Cardiac fibroblast (primary cell): ENCODE measurements at regions not wholly inside any gene's neighbourhood (a gene's known extent, or its start where the extent isn't known, plus 50 kb on each side); places are given as distances from the start of the nearest gene placed in this dataset.

Experiments
- DNase-seq, 2 donors: peaks; one replicate each; pipeline versions ENCODE4 v3.0.0 to v3.0.0-alpha.2; 2010; ENCODE audit warnings: low read depth in 2 of 2
- H3K4me3 ChIP-seq, 2 donors: replicated peaks in 1 of 2; 1 replicate in 1 of 2; 2 replicates in 1 of 2; pipeline ENCODE4 v1.5.1; 2011; ENCODE audit warnings: low read depth in 2 of 2, low read length in 2 of 2, mild to moderate bottlenecking in 2 of 2, moderate library complexity in 1 of 2
- CTCF ChIP-seq: IDR thresholded peaks from one replicate; pipeline ENCODE4 v1.5.1; 2011; ENCODE audit warnings: low read depth, mild to moderate bottlenecking, low read length, inconsistent platforms

DNA sequence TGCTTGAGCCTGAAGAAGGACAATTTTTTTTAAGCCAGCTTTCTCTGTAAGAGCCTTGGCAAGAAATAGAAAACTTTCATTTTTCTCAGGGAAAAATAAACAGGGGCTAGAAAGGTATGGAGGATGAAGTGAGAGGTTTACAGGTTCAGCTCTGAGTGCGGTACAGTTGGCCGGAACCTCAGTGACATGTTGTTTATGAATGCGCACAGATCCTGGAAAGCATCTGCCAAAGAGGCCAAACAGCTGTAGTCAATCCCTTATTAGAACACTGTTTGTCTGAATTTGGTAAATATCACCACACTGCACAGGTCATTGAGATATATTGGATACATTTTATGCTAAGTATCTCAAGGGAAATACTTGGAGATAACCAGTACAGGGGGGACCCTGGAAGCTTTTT, 561.8 kb upstream of the MDFIC2 start:
- H3K4me3 ChIP-seq = no peak overlapping the region
- TF ChIP-seq CTCF = no peak
- no peak for DNase-seq

DNA sequence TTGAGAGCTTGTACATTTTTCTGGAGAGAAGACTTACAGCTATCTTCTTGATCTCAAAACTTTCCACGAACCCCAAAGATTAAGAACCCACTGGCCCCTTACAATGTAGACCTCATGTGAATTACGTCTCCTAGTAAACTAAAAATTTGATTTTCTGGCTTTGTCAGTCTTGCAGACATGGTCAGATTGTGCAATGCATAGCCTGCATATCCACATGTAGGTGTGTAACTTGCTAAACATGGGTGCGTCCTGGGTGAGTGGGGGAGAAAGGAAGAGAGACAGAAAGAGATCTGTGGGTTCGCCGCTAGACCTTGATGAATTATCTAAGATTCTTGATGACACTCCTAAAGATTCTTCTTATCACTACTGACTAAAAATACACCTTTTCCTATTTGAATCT, 561.2 kb upstream of the MDFIC2 start:
- DNase-seq = no peak
- no peak for TF ChIP-seq CTCF
- no peak overlapping the region for H3K4me3 ChIP-seq

DNA sequence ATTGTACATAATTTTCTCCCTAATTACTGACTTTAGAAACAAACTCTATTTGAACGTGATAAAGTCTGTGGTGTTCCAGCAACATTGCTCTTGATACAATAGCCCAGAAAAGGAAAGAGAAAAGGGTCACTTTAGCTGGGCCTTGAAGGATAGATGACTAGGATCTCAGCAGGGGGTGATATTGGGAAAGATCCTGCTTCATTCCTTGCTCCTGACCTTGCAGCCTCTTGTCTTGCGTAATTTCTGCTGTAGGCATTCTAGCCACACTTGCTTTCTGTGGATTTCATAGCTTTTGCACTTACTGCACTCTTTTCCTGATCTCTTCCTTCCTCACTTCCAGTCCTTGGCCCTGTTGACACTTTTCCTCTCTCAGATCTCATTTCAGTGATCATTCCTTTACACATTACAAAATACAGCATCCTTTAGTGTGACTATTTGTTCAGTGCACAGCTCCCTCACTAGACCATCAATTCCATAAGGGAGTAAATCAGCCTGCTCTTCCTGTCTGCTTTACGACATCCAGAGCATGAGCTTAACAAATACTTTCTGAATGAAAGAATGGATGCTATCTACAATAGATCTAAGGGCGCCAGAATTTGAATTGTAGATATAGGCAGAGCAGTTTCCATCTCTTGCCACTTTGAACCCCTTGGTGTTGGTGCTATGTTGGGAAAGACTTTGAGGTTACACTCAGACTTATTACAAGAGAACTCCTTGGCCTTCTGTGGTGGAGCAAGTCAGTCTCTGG, 559.6 kb upstream of the MDFIC2 start:
- H3K4me3 ChIP-seq = no peak overlapping the region
- TF ChIP-seq CTCF = no peak
- peak; percentile 95 to 96 for DNase-seq

DNA sequence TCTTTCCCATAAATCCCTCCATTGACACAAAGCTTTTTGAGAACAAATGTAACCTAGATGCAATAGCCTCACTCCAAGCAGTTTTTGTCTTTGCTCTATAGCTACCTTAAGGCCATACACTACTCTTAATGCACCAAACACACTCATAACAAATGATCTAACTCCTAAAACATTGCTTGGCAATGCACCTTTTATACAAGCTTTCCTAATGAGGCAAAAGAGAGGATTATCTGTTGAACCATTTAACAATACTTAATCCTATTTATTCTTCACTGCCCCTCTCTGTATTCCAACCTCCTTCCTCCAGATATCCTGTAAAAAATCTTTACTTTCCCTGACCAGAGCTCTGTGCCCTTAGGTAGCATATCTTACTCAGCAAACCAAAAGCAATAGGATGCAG, 558.1 kb upstream of the MDFIC2 start:
- no peak for DNase-seq
- H3K4me3 ChIP-seq = no peak overlapping the region
- no peak for TF ChIP-seq CTCF

GRCh38 chr3:70868561-70868960, 556.1 kb upstream of the MDFIC2 start:
- TF ChIP-seq CTCF = no peak
- no peak for DNase-seq
- no peak overlapping the region for H3K4me3 ChIP-seq

GRCh38 chr3:70863049-70863448, 550.6 kb upstream of the MDFIC2 start:
- DNase-seq = no peak
- no peak for TF ChIP-seq CTCF
- H3K4me3 ChIP-seq = no peak overlapping the region

DNA sequence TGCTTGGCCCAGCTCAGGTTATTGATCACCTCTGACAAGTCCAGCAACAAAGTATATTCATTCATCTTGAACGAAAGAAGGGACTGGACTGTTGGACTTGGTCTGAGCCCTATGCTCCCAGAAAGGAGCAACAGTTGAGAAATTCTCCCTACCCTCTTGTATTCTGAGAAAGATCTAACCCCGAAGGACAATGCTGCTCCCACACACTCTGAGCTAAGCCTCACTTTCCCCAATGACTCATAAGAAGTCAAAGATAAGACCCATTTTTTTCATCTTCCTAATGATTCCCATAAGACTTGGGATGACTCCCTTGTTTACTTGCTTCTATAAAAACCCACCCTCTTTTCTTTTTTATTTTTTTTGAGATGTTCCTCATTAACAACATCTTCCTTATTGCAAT, 549.4 kb upstream of the MDFIC2 start:
- H3K4me3 ChIP-seq = no peak overlapping the region
- DNase-seq = peak; percentile 79 to 90
- no peak for TF ChIP-seq CTCF
